ENCODE measurements at regions not wholly inside any gene's neighbourhood (a gene's known extent, or its start where the extent isn't known, plus 50 kb on each side); places are given as distances from the start of the nearest gene placed in this dataset.

GRCh38 chr2:129757915-129758783, 221.3 kb upstream of the RAB6C start:
- no peak for DNase-seq

GRCh38 chr2:129758784-129759471, 220.5 kb upstream of the RAB6C start:
- DNase-seq: no peak

GRCh38 chr2:129759472-129760010, 219.9 kb upstream of the RAB6C start:
- no peak for DNase-seq

- no peak for DNase-seq
These were observed 218.8 kb upstream of the RAB6C start for GRCh38 chr2:129760669-129761068.

- no peak for DNase-seq
These were observed 217.9 kb upstream of the RAB6C start for GRCh38 chr2:129761569-129762021.

- no peak for DNase-seq
These were observed 216.9 kb upstream of the RAB6C start for GRCh38 chr2:129762386-129763189.

- no peak for DNase-seq
These were observed 216.1 kb upstream of the RAB6C start for GRCh38 chr2:129763190-129763846.

GRCh38 chr2:129763966-129764365, 215.5 kb upstream of the RAB6C start:
- DNase-seq: no peak

GRCh38 chr2:129764376-129765325, 214.8 kb upstream of the RAB6C start:
- DNase-seq: no peak

GRCh38 chr2:129765326-129765677, 214.2 kb upstream of the RAB6C start:
- DNase-seq: no peak

GRCh38 chr2:129765678-129766351, 213.7 kb upstream of the RAB6C start:
- no peak for DNase-seq

- no peak for DNase-seq
These were observed 213.0 kb upstream of the RAB6C start for GRCh38 chr2:129766374-129766993.

- no peak for DNase-seq
These were observed 212.0 kb upstream of the RAB6C start for GRCh38 chr2:129767346-129768035.

- DNase-seq: no peak
These were observed 211.5 kb upstream of the RAB6C start for GRCh38 chr2:129768036-129768386.

- DNase-seq: no peak
These were observed 210.8 kb upstream of the RAB6C start for GRCh38 chr2:129768485-129769184.

GRCh38 chr2:129769185-129769991, 210.1 kb upstream of the RAB6C start:
- DNase-seq: no peak

- no peak for DNase-seq
These were observed 207.9 kb upstream of the RAB6C start for GRCh38 chr2:129771418-129772189.
